ENCODE measurements at regions not wholly inside any gene's neighbourhood (a gene's known extent, or its start where the extent isn't known, plus 50 kb on each side); places are given as distances from the start of the nearest gene placed in this dataset.

GRCh38 chr3:76669322-76669721, 370.6 kb upstream of the ROBO2 start:
- no peaks in the 10 kb centered on the region for H3K36me3 Mint-ChIP-seq (ENCODE audit: low read depth)
- no peaks in the 10 kb centered on the region for H3K4me1 Mint-ChIP-seq
- CTCF ChIA-PET: no interaction called here
- DNase-seq (no peak), ATAC-seq (ENCODE audit: low read depth) (no peak)
- POLR2A ChIA-PET: no interaction called here
- no peak overlapping the region for H3K4me3 Mint-ChIP-seq
- TF ChIP-seq, protein P1, sequence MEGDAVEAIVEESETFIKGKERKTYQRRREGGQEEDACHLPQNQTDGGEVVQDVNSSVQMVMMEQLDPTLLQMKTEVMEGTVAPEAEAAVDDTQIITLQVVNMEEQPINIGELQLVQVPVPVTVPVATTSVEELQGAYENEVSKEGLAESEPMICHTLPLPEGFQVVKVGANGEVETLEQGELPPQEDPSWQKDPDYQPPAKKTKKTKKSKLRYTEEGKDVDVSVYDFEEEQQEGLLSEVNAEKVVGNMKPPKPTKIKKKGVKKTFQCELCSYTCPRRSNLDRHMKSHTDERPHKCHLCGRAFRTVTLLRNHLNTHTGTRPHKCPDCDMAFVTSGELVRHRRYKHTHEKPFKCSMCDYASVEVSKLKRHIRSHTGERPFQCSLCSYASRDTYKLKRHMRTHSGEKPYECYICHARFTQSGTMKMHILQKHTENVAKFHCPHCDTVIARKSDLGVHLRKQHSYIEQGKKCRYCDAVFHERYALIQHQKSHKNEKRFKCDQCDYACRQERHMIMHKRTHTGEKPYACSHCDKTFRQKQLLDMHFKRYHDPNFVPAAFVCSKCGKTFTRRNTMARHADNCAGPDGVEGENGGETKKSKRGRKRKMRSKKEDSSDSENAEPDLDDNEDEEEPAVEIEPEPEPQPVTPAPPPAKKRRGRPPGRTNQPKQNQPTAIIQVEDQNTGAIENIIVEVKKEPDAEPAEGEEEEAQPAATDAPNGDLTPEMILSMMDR (IDR thresholded peaks at IDR 0.05): no peak
- H3K9me3 Mint-ChIP-seq: peaks cover 2% of the 10 kb centered on the region
- H3K27me3 Mint-ChIP-seq: no peaks in the 10 kb centered on the region
- intact Hi-C loops (cut with micrococcal nuclease): no loop called here
- no peak overlapping the region for H3K27ac Mint-ChIP-seq

DNA sequence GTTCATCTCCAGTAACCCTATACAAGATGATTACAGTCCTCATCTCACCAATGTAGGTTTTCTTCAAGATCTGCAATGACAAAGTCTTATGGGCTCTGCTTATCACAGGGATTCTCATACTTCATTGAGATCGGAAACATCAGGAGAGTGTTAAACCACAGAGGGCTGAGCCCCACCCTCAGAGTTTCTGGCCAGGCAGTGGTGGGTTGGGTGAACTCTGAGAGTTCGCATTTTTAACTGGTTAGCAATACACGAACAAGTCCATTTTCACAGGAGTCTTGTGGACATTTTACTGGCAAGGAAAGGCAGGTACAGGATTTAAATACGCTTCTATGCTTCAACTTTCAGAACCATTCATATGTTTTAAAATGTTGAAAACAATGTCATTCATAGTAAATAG, 366.7 kb upstream of the ROBO2 start:
- DNase-seq (no peak), ATAC-seq (ENCODE audit: low read depth) (no peak)
- Mint-ChIP-seq H3K36me3 (ENCODE audit: low read depth) (no peaks in the 10 kb centered on the region), H3K27ac (no peak overlapping the region), H3K9me3 (peaks cover 2% of the 10 kb centered on the region), H3K4me3 (no peak overlapping the region), H3K4me1 (no peaks in the 10 kb centered on the region), H3K27me3 (no peaks in the 10 kb centered on the region)
- intact Hi-C loops (cut with micrococcal nuclease): no loop called here
- ChIA-PET POLR2A (no interaction called here), CTCF (no interaction called here)
- TF ChIP-seq, protein P1 (IDR thresholded peaks at IDR 0.05): no peak

GRCh38 chr3:76679541-76679940, 360.4 kb upstream of the ROBO2 start:
- intact Hi-C loops (cut with micrococcal nuclease): no loop called here
- Mint-ChIP-seq H3K36me3 (ENCODE audit: low read depth) (no peaks in the 10 kb centered on the region), H3K4me3 (no peak overlapping the region), H3K27me3 (no peaks in the 10 kb centered on the region), H3K4me1 (no peaks in the 10 kb centered on the region), H3K27ac (no peak overlapping the region), H3K9me3 (peaks cover 4% of the 10 kb centered on the region)
- DNase-seq: no peak
- CTCF ChIA-PET: no interaction called here
- POLR2A ChIA-PET: no interaction called here
- TF ChIP-seq, protein P1 (IDR thresholded peaks at IDR 0.05): no peak
- no peak for ATAC-seq (ENCODE audit: low read depth)

GRCh38 chr3:76683256-76683655, 356.6 kb upstream of the ROBO2 start:
- POLR2A ChIA-PET: no interaction called here
- no peaks in the 10 kb centered on the region for H3K27me3 Mint-ChIP-seq
- no peak overlapping the region for H3K27ac Mint-ChIP-seq
- H3K9me3 Mint-ChIP-seq: peaks cover 8% of the 10 kb centered on the region
- DNase-seq: no peak
- intact Hi-C loops (cut with micrococcal nuclease): no loop called here
- no peaks in the 10 kb centered on the region for H3K4me1 Mint-ChIP-seq
- H3K36me3 Mint-ChIP-seq (ENCODE audit: low read depth): no peaks in the 10 kb centered on the region
- CTCF ChIA-PET: no interaction called here
- TF ChIP-seq, protein P1 (IDR thresholded peaks at IDR 0.05): no peak
- ATAC-seq (ENCODE audit: low read depth): no peak
- no peak overlapping the region for H3K4me3 Mint-ChIP-seq

GRCh38 chr3:76684946-76685345, 355.0 kb upstream of the ROBO2 start:
- H3K4me1 Mint-ChIP-seq: no peaks in the 10 kb centered on the region
- H3K27ac Mint-ChIP-seq: no peak overlapping the region
- peaks cover 8% of the 10 kb centered on the region for H3K9me3 Mint-ChIP-seq
- ATAC-seq (ENCODE audit: low read depth) (no peak), DNase-seq (no peak)
- intact Hi-C loops (cut with micrococcal nuclease): no loop called here
- TF ChIP-seq, protein P1 (IDR thresholded peaks at IDR 0.05): no peak
- ChIA-PET POLR2A (no interaction called here), CTCF (no interaction called here)
- H3K4me3 Mint-ChIP-seq: no peak overlapping the region
- no peaks in the 10 kb centered on the region for H3K36me3 Mint-ChIP-seq (ENCODE audit: low read depth)
- no peaks in the 10 kb centered on the region for H3K27me3 Mint-ChIP-seq
